Suprapubic skin (tissue), 3 donors: ENCODE measurements at regions not wholly inside any gene's neighbourhood (a gene's known extent, or its start where the extent isn't known, plus 50 kb on each side); places are given as distances from the start of the nearest gene placed in this dataset.

ENCODE experiments used
- EP300 ChIP-seq: sonication (generic); formaldehyde crosslinking; IDR thresholded peaks from one replicate; pipeline ENCODE4 v1.6.1; 2017; ENCODE audit warnings: antibody characterized with exemption
- TF ChIP-seq, protein P1 (sequence below), 2 donors: fragments of 200-600 bp in 1 of 2; fragments of 450-650 bp in 1 of 2; sonication (generic) in 1 of 2; IDR thresholded peaks; one replicate each; pipeline ENCODE4 v1.5.1; 2016 to 2019; ENCODE audit warnings: antibody characterized with exemption in 2 of 2, mild to moderate bottlenecking in 1 of 2, moderate library complexity in 1 of 2

DNA sequence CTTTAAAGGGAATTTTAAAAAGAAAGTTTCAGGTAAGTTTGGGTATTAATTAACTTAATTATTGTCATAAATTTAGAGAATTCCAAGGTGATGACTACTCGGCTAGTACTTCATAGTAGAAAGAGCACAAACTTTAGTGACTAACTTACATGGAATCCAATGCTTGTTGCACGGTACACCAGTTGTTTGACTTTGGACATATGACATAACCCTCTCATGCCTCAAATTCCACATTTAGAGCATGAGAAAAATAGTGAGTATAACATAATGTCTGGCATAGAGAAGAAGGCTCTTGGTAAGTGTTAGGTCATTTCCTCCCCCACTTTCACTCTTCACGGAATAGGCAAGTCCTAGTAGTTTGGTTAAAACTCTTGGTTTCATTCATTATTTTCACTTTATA, 1249.4 kb upstream of the SLC10A2 start:
- TF ChIP-seq, protein P1, sequence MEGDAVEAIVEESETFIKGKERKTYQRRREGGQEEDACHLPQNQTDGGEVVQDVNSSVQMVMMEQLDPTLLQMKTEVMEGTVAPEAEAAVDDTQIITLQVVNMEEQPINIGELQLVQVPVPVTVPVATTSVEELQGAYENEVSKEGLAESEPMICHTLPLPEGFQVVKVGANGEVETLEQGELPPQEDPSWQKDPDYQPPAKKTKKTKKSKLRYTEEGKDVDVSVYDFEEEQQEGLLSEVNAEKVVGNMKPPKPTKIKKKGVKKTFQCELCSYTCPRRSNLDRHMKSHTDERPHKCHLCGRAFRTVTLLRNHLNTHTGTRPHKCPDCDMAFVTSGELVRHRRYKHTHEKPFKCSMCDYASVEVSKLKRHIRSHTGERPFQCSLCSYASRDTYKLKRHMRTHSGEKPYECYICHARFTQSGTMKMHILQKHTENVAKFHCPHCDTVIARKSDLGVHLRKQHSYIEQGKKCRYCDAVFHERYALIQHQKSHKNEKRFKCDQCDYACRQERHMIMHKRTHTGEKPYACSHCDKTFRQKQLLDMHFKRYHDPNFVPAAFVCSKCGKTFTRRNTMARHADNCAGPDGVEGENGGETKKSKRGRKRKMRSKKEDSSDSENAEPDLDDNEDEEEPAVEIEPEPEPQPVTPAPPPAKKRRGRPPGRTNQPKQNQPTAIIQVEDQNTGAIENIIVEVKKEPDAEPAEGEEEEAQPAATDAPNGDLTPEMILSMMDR (IDR thresholded peaks at IDR 0.05), result no peak
- TF ChIP-seq EP300, result no peak
